ENCODE measurements at regions not wholly inside any gene's neighbourhood (a gene's known extent, or its start where the extent isn't known, plus 50 kb on each side); places are given as distances from the start of the nearest gene placed in this dataset.

DNA sequence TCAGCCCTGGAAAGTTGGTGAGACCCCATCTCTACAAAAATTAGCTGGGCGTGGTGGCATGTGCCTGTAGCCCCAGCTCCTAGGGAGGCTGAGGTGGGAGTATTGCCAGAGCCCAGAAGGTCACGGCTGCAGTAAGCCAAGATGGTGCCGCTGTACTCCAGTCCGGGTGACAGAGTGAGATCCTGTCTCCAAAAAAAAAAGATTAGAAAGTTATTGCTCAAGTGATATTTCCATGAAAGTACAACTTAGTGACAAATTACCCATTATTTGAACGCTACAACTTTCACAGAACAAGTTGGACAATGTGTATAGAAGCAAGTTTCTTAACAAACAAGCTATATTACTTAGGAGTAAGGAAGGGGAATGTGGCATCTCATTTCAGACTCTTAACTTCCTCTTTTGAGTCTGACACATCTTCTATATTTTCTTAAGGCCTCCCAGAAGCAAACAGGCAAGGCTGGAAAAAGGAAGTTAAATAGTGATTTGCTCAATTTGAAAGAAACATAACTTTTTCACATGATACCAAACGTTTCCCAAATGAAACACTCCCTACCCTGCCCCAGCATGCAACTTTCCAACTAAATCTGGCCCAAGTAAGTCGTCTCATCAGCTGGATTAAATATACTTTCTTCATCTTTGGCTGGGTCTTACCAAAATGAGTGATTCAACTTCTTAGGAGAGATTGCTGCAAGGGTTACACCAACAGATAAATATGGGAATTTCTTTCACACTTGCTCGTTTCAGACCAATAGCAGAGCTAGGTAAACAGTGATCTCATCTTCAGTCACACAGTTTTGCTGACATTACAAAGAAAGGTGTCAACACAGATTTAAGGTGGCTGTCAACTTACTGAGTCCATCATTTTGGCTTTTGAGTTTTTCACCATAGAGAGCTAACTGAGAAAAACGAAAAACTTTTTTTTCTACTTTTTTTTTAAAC, 66.3 kb upstream of the KLF6 start:
- no TSS peak for BruUV-seq (replicated peaks)
- TF ChIP-seq POLR2A (IDR thresholded peaks at IDR 0.05; ENCODE audit: low read depth, low read length), result no peak
- TF ChIP-seq, protein P1, sequence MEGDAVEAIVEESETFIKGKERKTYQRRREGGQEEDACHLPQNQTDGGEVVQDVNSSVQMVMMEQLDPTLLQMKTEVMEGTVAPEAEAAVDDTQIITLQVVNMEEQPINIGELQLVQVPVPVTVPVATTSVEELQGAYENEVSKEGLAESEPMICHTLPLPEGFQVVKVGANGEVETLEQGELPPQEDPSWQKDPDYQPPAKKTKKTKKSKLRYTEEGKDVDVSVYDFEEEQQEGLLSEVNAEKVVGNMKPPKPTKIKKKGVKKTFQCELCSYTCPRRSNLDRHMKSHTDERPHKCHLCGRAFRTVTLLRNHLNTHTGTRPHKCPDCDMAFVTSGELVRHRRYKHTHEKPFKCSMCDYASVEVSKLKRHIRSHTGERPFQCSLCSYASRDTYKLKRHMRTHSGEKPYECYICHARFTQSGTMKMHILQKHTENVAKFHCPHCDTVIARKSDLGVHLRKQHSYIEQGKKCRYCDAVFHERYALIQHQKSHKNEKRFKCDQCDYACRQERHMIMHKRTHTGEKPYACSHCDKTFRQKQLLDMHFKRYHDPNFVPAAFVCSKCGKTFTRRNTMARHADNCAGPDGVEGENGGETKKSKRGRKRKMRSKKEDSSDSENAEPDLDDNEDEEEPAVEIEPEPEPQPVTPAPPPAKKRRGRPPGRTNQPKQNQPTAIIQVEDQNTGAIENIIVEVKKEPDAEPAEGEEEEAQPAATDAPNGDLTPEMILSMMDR (IDR thresholded peaks at IDR 0.05; ENCODE audit: extremely low read depth in 1 of 2, insufficient read depth in 1 of 2, low read depth in 1 of 2, low read length in 2 of 2), result no peak
- peak; percentile 28 for TF ChIP-seq POLR2AphosphoS5 (IDR thresholded peaks at IDR 0.05; ENCODE audit: insufficient read depth, low read depth, low read length)
- peak; percentile 15 for TF ChIP-seq FOS (IDR thresholded peaks at IDR 0.05; ENCODE audit: borderline replicate concordance, insufficient read depth, low read length)
- TF ChIP-seq, protein P2, sequence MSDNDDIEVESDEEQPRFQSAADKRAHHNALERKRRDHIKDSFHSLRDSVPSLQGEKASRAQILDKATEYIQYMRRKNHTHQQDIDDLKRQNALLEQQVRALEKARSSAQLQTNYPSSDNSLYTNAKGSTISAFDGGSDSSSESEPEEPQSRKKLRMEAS (IDR thresholded peaks at IDR 0.05; ENCODE audit: insufficient read depth, insufficient read length), result no peak
- H3K4me3 ChIP-seq (replicated peaks in 1 of 3; ENCODE audit: insufficient read depth in 1 of 3, low read depth in 1 of 3, low read length in 3 of 3), result no peak overlapping the region
- H3K4me1 ChIP-seq (ENCODE audit: control insufficient read depth, extremely low read depth, insufficient read depth, low read length), result peaks cover 23% of the 10 kb centered on the region
- intact Hi-C loops (cut with micrococcal nuclease) (loop anchor here (5.0 kb wide), 2 partner anchors 191 to 281 kb away; no protein-coding TSS in a partner anchor), dilution Hi-C loops (cut with MboI; ENCODE audit: extremely low pct_ligation_motif_present, low sequenced_read_pairs) (no loop called here)
- peak overlapping the region; percentile 89 for H3K9ac ChIP-seq (replicated peaks; ENCODE audit: extremely low read depth, insufficient read depth, low read length)
- H3K27me3 ChIP-seq (ENCODE audit: control insufficient read depth in 2 of 2, insufficient read depth in 2 of 2, low read length in 2 of 2), result no peaks in the 10 kb centered on the region
- CTCF ChIA-PET, result interaction anchor here (1.0 to 1.5 kb wide), 6 partner anchors 10 to 32 kb away, joined by 3 to 5 read pairs (median 4); no protein-coding TSS in a partner anchor
- no peaks in the 10 kb centered on the region for H3K9me1 ChIP-seq (replicated peaks; ENCODE audit: control insufficient read depth, extremely low read depth, insufficient read depth, low read length)
- H3K36me3 ChIP-seq (ENCODE audit: control insufficient read depth in 2 of 2, extremely low read depth in 1 of 2, insufficient read depth in 2 of 2, low read length in 2 of 2), result no peaks in the 10 kb centered on the region
- H3K9me3 ChIP-seq (replicated peaks; ENCODE audit: control insufficient read depth, insufficient read depth, low read length), result no peaks in the 10 kb centered on the region
- H3K27ac ChIP-seq (ENCODE audit: insufficient read depth, low read depth, low read length), result peak overlapping the region; percentile 93
- FAIRE-seq, result peak; percentile 50
- H2AFZ ChIP-seq (ENCODE audit: low read depth, low read length), result peak overlapping the region; percentile 62
- no peaks in the 10 kb centered on the region for H3K79me2 ChIP-seq (ENCODE audit: control insufficient read depth, insufficient read depth, low read length)
- peak; percentile 78 for DNase-seq (ENCODE audit: low read depth, low spot score)
- no peaks in the 10 kb centered on the region for H4K20me1 ChIP-seq (replicated peaks; ENCODE audit: control insufficient read depth, extremely low read depth, insufficient read depth, low read length)
- H3K4me2 ChIP-seq (ENCODE audit: insufficient read depth, low read length), result peak overlapping the region; percentile 85
- POLR2A ChIA-PET, result interaction anchor here (0.6 to 2.8 kb wide), 4 partner anchors 66 to 849 kb away, joined by 3 to 25 read pairs (median 6); partner anchors contain the start of gene KLF6
